HepG2 (cell line): ENCODE measurements at regions not wholly inside any gene's neighbourhood (a gene's known extent, or its start where the extent isn't known, plus 50 kb on each side); places are given as distances from the start of the nearest gene placed in this dataset.

ENCODE experiments used
- ARHGAP35 ChIP-seq: sonication (generic); formaldehyde crosslinking; IDR thresholded peaks from 2 replicates; pipeline ENCODE4 v1.9.0; 2022; ENCODE audit warnings: mild to moderate bottlenecking, inconsistent platforms, moderate library complexity, missing genetic modification reagents, borderline replicate concordance
- CEBPB ChIP-seq: IDR thresholded peaks from 2 replicates; pipeline ENCODE4 v1.6.1; 2011; ENCODE audit warnings: low read depth, low read length, improper control_type of control experiment, borderline replicate concordance
- CHD4 ChIP-seq: fragments of 200-600 bp; sonication (generic); IDR thresholded peaks from 2 replicates; pipeline ENCODE4 v1.7.0; 2017; ENCODE audit warnings: mild to moderate bottlenecking, low read length, borderline replicate concordance
- E2F2 ChIP-seq: sonication (generic); formaldehyde crosslinking; IDR thresholded peaks from 2 replicates; pipeline ENCODE4 v1.4.0; 2020; ENCODE audit warnings: missing genetic modification reagents, borderline replicate concordance
- GPBP1L1 ChIP-seq: sonication (generic); formaldehyde crosslinking; IDR thresholded peaks from 2 replicates; pipeline ENCODE4 v1.5.0; 2020; ENCODE audit warnings: mild to moderate bottlenecking, missing genetic modification reagents
- MLX ChIP-seq: IDR thresholded peaks from 2 replicates; pipeline ENCODE4 v1.6.1; 2016
- NR2F1 ChIP-seq, 2 experiments: fragments of 450-650 bp in 1 of 2; formaldehyde crosslinking in 1 of 2; IDR thresholded peaks; 2 replicates each; pipeline versions ENCODE4 v1.5.0 to v1.6.1; 2016 to 2020; ENCODE audit warnings: mild to moderate bottlenecking in 1 of 2, missing compliant biosample characterization in 1 of 2, missing genetic modification reagents in 1 of 2, moderate library complexity in 1 of 2
- SALL2 ChIP-seq: sonication (generic); formaldehyde crosslinking; IDR thresholded peaks from 2 replicates; pipeline ENCODE4 v1.8.1; 2023; ENCODE audit warnings: mild to moderate bottlenecking, missing genetic modification reagents, inconsistent platforms
- TP53 ChIP-seq: sonication (generic); formaldehyde crosslinking; conservative IDR thresholded peaks from 2 replicates; pipeline ENCODE4 v1.4.0; 2020; ENCODE audit warnings: missing genetic modification reagents
- ZBED4 ChIP-seq: sonication (generic); formaldehyde crosslinking; IDR thresholded peaks from 2 replicates; pipeline ENCODE4 v1.4.0; 2020; ENCODE audit warnings: missing genetic modification reagents, borderline replicate concordance
- ZBTB46 ChIP-seq: sonication (generic); formaldehyde crosslinking; IDR thresholded peaks from 2 replicates; pipeline ENCODE4 v1.4.0; 2020; ENCODE audit warnings: mild to moderate bottlenecking, missing genetic modification reagents, borderline replicate concordance
- ZFAT ChIP-seq: sonication (generic); formaldehyde crosslinking; conservative IDR thresholded peaks from 2 replicates; pipeline ENCODE4 v1.8.1; 2023; ENCODE audit warnings: missing genetic modification reagents, inconsistent platforms
- ZNF18 ChIP-seq: sonication (generic); formaldehyde crosslinking; IDR thresholded peaks from 2 replicates; pipeline ENCODE4 v1.8.0; 2022; ENCODE audit warnings: mild to moderate bottlenecking, missing genetic modification reagents; ENCODE audit not compliant: insufficient replicate concordance
- ZNF225 ChIP-seq: sonication (generic); formaldehyde crosslinking; IDR thresholded peaks from 2 replicates; pipeline ENCODE4 v1.4.0; 2020; ENCODE audit warnings: mild to moderate bottlenecking, missing genetic modification reagents
- ZNF552 ChIP-seq: sonication (generic); formaldehyde crosslinking; IDR thresholded peaks from 2 replicates; pipeline ENCODE4 v1.9.0; 2022; ENCODE audit warnings: missing genetic modification reagents, mild to moderate bottlenecking, borderline replicate concordance
- ZNF562 ChIP-seq: sonication (generic); formaldehyde crosslinking; IDR thresholded peaks from 2 replicates; pipeline ENCODE4 v1.8.0; 2022; ENCODE audit warnings: missing genetic modification reagents, borderline replicate concordance
- ZNF598 ChIP-seq: sonication (generic); formaldehyde crosslinking; IDR thresholded peaks from 2 replicates; pipeline ENCODE4 v1.5.1; 2020; ENCODE audit warnings: mild to moderate bottlenecking, missing genetic modification reagents, borderline replicate concordance

- 0 out of 2 replicates have a peak, but pooled peaks have one; percentile 12 for TF ChIP-seq ZBED4 (CRISPR knock-in tag)
- TF ChIP-seq NR2F1 (CRISPR knock-in tag; IDR thresholded peaks at IDR 0.05), result peak; percentile 28 to 43; a peak in 1 of 4 replicates
- TF ChIP-seq SALL2 (CRISPR knock-in tag), result no peak
- no peak for TF ChIP-seq GPBP1L1 (CRISPR knock-in tag)
- TF ChIP-seq E2F2 (CRISPR knock-in tag), result no peak
- TF ChIP-seq ZFAT, result no peak
- TF ChIP-seq MLX (CRISPR knock-in tag), result no peak
- no peak for TF ChIP-seq ZBTB46
- TF ChIP-seq TP53, result no peak
- TF ChIP-seq ZNF562 (CRISPR knock-in tag), result no peak
- TF ChIP-seq ZNF225 (CRISPR knock-in tag), result no peak
- TF ChIP-seq ARHGAP35 (CRISPR knock-in tag), result no peak
- no peak for TF ChIP-seq ZNF18
- no peak for TF ChIP-seq CEBPB
- TF ChIP-seq ZNF598 (CRISPR knock-in tag), result no peak
- TF ChIP-seq CHD4, result no peak; the same call in 1 of the 2 replicates
- TF ChIP-seq ZNF552 (CRISPR knock-in tag), result no peak
Observed at GRCh38 chr20:50296450-50297375, 106.1 kb downstream of the CEBPB start (continued).
